GM23338 (cell line): ENCODE measurements at regions not wholly inside any gene's neighbourhood (a gene's known extent, or its start where the extent isn't known, plus 50 kb on each side); places are given as distances from the start of the nearest gene placed in this dataset.

Source experiments
- ATAC-seq: fragments of 200-7000 bp; cut with Tn5 transposase; 3 replicates; pipeline ENCODE4 v1.9.1; 2020
- DNase-seq: peaks from one replicate; pipeline ENCODE4 v3.0.0-alpha.2; 2015; ENCODE audit warnings: low spot score
- H2AFZ ChIP-seq: fragments of 200-600 bp; sonication (generic); 2 replicates; pipeline ENCODE4 v1.8.0; 2016; ENCODE audit warnings: antibody characterized with exemption, mild to moderate bottlenecking, moderate library complexity
- H3F3A ChIP-seq: fragments of 200-600 bp; sonication (generic); replicated peaks from 2 replicates; pipeline ENCODE4 v1.8.0; 2017; ENCODE audit warnings: antibody characterized with exemption, mixed run types, low read depth
- H3K27ac ChIP-seq: fragments of 200-600 bp; sonication (generic); 2 replicates; pipeline ENCODE4 v1.6.1; 2016; ENCODE audit warnings: low read depth
- H3K27me3 ChIP-seq: fragments of 200-600 bp; sonication (generic); 2 replicates; pipeline ENCODE4 v1.8.0; 2016; ENCODE audit warnings: mild to moderate bottlenecking, mixed run types, moderate library complexity; ENCODE audit not compliant: insufficient read depth
- H3K36me3 ChIP-seq: fragments of 200-600 bp; sonication (generic); 2 replicates; pipeline ENCODE4 v1.8.0; 2016; ENCODE audit warnings: mild to moderate bottlenecking; ENCODE audit not compliant: insufficient read depth
- H3K4me1 ChIP-seq: fragments of 200-600 bp; sonication (generic); 2 replicates; pipeline ENCODE4 v1.8.0; 2016; ENCODE audit warnings: mild to moderate bottlenecking, moderate library complexity; ENCODE audit not compliant: insufficient read depth
- H3K4me2 ChIP-seq: fragments of 200-600 bp; sonication (generic); 2 replicates; pipeline ENCODE4 v1.7.1; 2017; ENCODE audit warnings: mixed run types
- H3K4me3 ChIP-seq: fragments of 200-600 bp; sonication (generic); 2 replicates; pipeline ENCODE4 v1.6.1; 2016; ENCODE audit warnings: mixed run types
- H3K79me2 ChIP-seq: fragments of 200-600 bp; sonication (generic); replicated peaks from 2 replicates; pipeline ENCODE4 v1.8.0; 2017; ENCODE audit warnings: mild to moderate bottlenecking; ENCODE audit not compliant: insufficient read depth
- H3K9me2 ChIP-seq: fragments of 200-600 bp; sonication (generic); 2 replicates; pipeline ENCODE4 v1.8.0; 2017; ENCODE audit not compliant: insufficient read depth
- H4K20me1 ChIP-seq: fragments of 200-600 bp; sonication (generic); replicated peaks from 2 replicates; pipeline ENCODE4 v1.8.0; 2017; ENCODE audit warnings: mild to moderate bottlenecking; ENCODE audit not compliant: insufficient read depth
- H3K27ac Mint-ChIP-seq: 2 replicates; pipeline ENCODE4 v1.8.0; 2020; ENCODE audit warnings: inconsistent platforms, mild to moderate bottlenecking, moderate library complexity, mixed read lengths
- H3K27me3 Mint-ChIP-seq: 3 replicates; pipeline ENCODE4 v1.8.0; 2022; ENCODE audit warnings: low read depth, mild to moderate bottlenecking, moderate library complexity, mixed read lengths, inconsistent platforms; ENCODE audit not compliant: insufficient read depth, poor library complexity
- H3K36me3 Mint-ChIP-seq: 3 replicates; pipeline ENCODE4 v1.8.0; 2021; ENCODE audit warnings: low read depth, mild to moderate bottlenecking, inconsistent platforms, moderate library complexity, mixed read lengths
- H3K4me1 Mint-ChIP-seq: 3 replicates; pipeline ENCODE4 v1.8.0; 2020; ENCODE audit warnings: mild to moderate bottlenecking, inconsistent platforms, mixed read lengths
- H3K4me3 Mint-ChIP-seq: 3 replicates; pipeline ENCODE4 v1.8.0; 2021; ENCODE audit warnings: moderate library complexity, mild to moderate bottlenecking, inconsistent platforms, mixed read lengths
- H3K9me3 Mint-ChIP-seq: 3 replicates; pipeline ENCODE4 v1.8.0; 2020; ENCODE audit warnings: moderate library complexity, mild to moderate bottlenecking, inconsistent platforms, mixed read lengths
- CREB1 ChIP-seq: fragments of 250-450 bp; sonication (Bioruptor Pico); IDR thresholded peaks from 2 replicates; pipeline ENCODE4 v1.5.0; 2020; ENCODE audit warnings: low read depth, mild to moderate bottlenecking, moderate library complexity
- EZH2 ChIP-seq: fragments of 200-600 bp; sonication (generic); IDR thresholded peaks from one replicate; pipeline ENCODE4 v1.8.0; 2017; ENCODE audit warnings: antibody characterized with exemption, mild to moderate bottlenecking, low read depth; ENCODE audit not compliant: unreplicated experiment
- EZH2phosphoT487 ChIP-seq: fragments of 200-600 bp; sonication (generic); IDR thresholded peaks from one replicate; pipeline ENCODE4 v1.8.1; 2018; ENCODE audit warnings: antibody characterized with exemption; ENCODE audit not compliant: unreplicated experiment
- JUNB ChIP-seq: IDR thresholded peaks from one replicate; pipeline ENCODE4 v1.6.1; 2016; ENCODE audit warnings: antibody characterized with exemption; ENCODE audit not compliant: unreplicated experiment
- NANOG ChIP-seq: IDR thresholded peaks from 2 replicates; pipeline ENCODE4 v1.6.1; 2016; ENCODE audit warnings: antibody characterized with exemption, borderline replicate concordance
- POLR2AphosphoS5 ChIP-seq: IDR thresholded peaks from 2 replicates; pipeline ENCODE4 v1.6.1; 2016; ENCODE audit warnings: antibody characterized with exemption, low read depth
- STAT1 ChIP-seq: IDR thresholded peaks from one replicate; pipeline ENCODE4 v1.6.1; 2016; ENCODE audit warnings: antibody characterized with exemption; ENCODE audit not compliant: unreplicated experiment
- ZNF114 ChIP-seq: fragments of 250-450 bp; sonication (Bioruptor Pico); IDR thresholded peaks from 2 replicates; pipeline ENCODE4 v1.5.0; 2020; ENCODE audit warnings: mild to moderate bottlenecking, moderate library complexity
- ZNF331 ChIP-seq: fragments of 250-450 bp; sonication (Bioruptor Pico); IDR thresholded peaks from 2 replicates; pipeline ENCODE4 v1.5.0; 2020; ENCODE audit warnings: low read depth, mild to moderate bottlenecking, moderate library complexity
- TF ChIP-seq, protein P1 (sequence below): fragments of 250-450 bp; sonication (Bioruptor Pico); IDR thresholded peaks from 2 replicates; pipeline ENCODE4 v1.5.0; 2020; ENCODE audit warnings: mild to moderate bottlenecking, moderate library complexity
- TF ChIP-seq, protein P2 (sequence below), 2 experiments: fragments of 200-600 bp in 1 of 2; sonication (generic) in 1 of 2; conservative IDR thresholded peaks; 2 replicates each; pipeline versions ENCODE4 v1.5.1 to v1.6.1; 2016 to 2017; ENCODE audit warnings: antibody characterized with exemption in 2 of 2, low read depth in 2 of 2, mild to moderate bottlenecking in 2 of 2, moderate library complexity in 1 of 2
- TF ChIP-seq, protein P3 (sequence below): IDR thresholded peaks from 2 replicates; pipeline ENCODE4 v1.6.1; 2016; ENCODE audit warnings: antibody characterized with exemption
- TF ChIP-seq, protein P4 (sequence below): IDR thresholded peaks from one replicate; pipeline ENCODE4 v1.6.1; 2018; ENCODE audit warnings: antibody characterized with exemption; ENCODE audit not compliant: unreplicated experiment

DNA sequence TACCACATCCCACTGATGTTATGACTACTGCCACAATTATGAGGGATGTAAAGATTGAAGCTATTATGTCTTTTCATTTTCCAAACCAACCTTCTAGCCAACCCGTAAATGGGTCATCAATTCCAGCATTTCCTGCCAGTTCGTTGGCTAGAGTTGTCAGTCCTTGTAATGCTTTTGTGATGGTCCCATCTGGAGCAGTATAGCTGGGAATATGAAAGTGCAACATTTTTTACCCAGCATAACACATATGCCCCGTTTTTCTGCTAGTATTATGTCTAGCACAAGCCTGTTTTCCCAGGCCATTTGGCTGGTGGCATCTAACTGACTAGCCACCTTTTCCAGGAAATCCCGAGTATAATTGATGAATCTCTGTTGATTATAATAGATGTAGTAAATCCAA, 1501.6 kb upstream of the SLC39A10 start:
- H3K4me3 Mint-ChIP-seq = no peak overlapping the region
- no peaks in the 10 kb centered on the region for H3K36me3 ChIP-seq
- H3F3A ChIP-seq = no peaks in the 10 kb centered on the region
- no peak for ATAC-seq
- no peaks in the 10 kb centered on the region for H3K27me3 ChIP-seq
- H3K9me3 Mint-ChIP-seq = peaks cover 28% of the 10 kb centered on the region
- H2AFZ ChIP-seq = no peak overlapping the region
- DNase-seq = no peak
- no peaks in the 10 kb centered on the region for H3K79me2 ChIP-seq
- H3K36me3 Mint-ChIP-seq = peaks cover 14% of the 10 kb centered on the region; the same call in 2 of the 3 replicates
- H3K4me1 ChIP-seq = no peaks in the 10 kb centered on the region
- peaks cover 2% of the 10 kb centered on the region for H3K27me3 Mint-ChIP-seq
- H3K27ac Mint-ChIP-seq = no peak overlapping the region
- peaks cover 5% of the 10 kb centered on the region; the same call in 1 of the 2 replicates for H3K9me2 ChIP-seq
- no peaks in the 10 kb centered on the region for H3K4me1 Mint-ChIP-seq
- H3K4me3 ChIP-seq = no peak overlapping the region
- H3K27ac ChIP-seq = no peak overlapping the region
- no peak overlapping the region for H3K4me2 ChIP-seq
- no peaks in the 10 kb centered on the region for H4K20me1 ChIP-seq
- TF ChIP-seq, protein P1, sequence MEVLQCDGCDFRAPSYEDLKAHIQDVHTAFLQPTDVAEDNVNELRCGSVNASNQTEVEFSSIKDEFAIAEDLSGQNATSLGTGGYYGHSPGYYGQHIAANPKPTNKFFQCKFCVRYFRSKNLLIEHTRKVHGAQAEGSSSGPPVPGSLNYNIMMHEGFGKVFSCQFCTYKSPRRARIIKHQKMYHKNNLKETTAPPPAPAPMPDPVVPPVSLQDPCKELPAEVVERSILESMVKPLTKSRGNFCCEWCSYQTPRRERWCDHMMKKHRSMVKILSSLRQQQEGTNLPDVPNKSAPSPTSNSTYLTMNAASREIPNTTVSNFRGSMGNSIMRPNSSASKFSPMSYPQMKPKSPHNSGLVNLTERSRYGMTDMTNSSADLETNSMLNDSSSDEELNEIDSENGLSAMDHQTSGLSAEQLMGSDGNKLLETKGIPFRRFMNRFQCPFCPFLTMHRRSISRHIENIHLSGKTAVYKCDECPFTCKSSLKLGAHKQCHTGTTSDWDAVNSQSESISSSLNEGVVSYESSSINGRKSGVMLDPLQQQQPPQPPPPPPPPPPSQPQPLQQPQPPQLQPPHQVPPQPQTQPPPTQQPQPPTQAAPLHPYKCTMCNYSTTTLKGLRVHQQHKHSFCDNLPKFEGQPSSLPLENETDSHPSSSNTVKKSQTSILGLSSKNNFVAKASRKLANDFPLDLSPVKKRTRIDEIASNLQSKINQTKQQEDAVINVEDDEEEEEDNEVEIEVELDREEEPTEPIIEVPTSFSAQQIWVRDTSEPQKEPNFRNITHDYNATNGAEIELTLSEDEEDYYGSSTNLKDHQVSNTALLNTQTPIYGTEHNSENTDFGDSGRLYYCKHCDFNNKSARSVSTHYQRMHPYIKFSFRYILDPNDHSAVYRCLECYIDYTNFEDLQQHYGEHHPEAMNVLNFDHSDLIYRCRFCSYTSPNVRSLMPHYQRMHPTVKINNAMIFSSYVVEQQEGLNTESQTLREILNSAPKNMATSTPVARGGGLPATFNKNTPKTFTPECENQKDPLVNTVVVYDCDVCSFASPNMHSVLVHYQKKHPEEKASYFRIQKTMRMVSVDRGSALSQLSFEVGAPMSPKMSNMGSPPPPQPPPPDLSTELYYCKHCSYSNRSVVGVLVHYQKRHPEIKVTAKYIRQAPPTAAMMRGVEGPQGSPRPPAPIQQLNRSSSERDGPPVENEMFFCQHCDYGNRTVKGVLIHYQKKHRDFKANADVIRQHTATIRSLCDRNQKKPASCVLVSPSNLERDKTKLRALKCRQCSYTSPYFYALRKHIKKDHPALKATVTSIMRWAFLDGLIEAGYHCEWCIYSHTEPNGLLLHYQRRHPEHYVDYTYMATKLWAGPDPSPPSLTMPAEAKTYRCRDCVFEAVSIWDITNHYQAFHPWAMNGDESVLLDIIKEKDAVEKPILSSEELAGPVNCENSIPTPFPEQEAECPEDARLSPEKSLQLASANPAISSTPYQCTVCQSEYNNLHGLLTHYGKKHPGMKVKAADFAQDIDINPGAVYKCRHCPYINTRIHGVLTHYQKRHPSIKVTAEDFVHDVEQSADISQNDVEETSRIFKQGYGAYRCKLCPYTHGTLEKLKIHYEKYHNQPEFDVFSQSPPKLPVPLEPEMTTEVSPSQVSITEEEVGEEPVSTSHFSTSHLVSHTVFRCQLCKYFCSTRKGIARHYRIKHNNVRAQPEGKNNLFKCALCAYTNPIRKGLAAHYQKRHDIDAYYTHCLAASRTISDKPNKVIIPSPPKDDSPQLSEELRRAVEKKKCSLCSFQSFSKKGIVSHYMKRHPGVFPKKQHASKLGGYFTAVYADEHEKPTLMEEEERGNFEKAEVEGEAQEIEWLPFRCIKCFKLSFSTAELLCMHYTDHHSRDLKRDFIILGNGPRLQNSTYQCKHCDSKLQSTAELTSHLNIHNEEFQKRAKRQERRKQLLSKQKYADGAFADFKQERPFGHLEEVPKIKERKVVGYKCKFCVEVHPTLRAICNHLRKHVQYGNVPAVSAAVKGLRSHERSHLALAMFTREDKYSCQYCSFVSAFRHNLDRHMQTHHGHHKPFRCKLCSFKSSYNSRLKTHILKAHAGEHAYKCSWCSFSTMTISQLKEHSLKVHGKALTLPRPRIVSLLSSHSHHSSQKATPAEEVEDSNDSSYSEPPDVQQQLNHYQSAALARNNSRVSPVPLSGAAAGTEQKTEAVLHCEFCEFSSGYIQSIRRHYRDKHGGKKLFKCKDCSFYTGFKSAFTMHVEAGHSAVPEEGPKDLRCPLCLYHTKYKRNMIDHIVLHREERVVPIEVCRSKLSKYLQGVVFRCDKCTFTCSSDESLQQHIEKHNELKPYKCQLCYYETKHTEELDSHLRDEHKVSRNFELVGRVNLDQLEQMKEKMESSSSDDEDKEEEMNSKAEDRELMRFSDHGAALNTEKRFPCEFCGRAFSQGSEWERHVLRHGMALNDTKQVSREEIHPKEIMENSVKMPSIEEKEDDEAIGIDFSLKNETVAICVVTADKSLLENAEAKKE (CRISPR knock-in tag) = no peak
- TF ChIP-seq STAT1 = no peak
- TF ChIP-seq ZNF331 (CRISPR knock-in tag) = no peak
- TF ChIP-seq, protein P2, sequence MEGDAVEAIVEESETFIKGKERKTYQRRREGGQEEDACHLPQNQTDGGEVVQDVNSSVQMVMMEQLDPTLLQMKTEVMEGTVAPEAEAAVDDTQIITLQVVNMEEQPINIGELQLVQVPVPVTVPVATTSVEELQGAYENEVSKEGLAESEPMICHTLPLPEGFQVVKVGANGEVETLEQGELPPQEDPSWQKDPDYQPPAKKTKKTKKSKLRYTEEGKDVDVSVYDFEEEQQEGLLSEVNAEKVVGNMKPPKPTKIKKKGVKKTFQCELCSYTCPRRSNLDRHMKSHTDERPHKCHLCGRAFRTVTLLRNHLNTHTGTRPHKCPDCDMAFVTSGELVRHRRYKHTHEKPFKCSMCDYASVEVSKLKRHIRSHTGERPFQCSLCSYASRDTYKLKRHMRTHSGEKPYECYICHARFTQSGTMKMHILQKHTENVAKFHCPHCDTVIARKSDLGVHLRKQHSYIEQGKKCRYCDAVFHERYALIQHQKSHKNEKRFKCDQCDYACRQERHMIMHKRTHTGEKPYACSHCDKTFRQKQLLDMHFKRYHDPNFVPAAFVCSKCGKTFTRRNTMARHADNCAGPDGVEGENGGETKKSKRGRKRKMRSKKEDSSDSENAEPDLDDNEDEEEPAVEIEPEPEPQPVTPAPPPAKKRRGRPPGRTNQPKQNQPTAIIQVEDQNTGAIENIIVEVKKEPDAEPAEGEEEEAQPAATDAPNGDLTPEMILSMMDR (conservative IDR thresholded peaks at IDR 0.05; ENCODE audit: low read depth in 2 of 2) = no peak
- TF ChIP-seq NANOG = no peak
- no peak for TF ChIP-seq EZH2phosphoT487
- TF ChIP-seq, protein P3, sequence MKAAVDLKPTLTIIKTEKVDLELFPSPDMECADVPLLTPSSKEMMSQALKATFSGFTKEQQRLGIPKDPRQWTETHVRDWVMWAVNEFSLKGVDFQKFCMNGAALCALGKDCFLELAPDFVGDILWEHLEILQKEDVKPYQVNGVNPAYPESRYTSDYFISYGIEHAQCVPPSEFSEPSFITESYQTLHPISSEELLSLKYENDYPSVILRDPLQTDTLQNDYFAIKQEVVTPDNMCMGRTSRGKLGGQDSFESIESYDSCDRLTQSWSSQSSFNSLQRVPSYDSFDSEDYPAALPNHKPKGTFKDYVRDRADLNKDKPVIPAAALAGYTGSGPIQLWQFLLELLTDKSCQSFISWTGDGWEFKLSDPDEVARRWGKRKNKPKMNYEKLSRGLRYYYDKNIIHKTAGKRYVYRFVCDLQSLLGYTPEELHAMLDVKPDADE = no peak
- TF ChIP-seq CREB1 (CRISPR knock-in tag) = no peak
- no peak for TF ChIP-seq EZH2
- TF ChIP-seq, protein P4, sequence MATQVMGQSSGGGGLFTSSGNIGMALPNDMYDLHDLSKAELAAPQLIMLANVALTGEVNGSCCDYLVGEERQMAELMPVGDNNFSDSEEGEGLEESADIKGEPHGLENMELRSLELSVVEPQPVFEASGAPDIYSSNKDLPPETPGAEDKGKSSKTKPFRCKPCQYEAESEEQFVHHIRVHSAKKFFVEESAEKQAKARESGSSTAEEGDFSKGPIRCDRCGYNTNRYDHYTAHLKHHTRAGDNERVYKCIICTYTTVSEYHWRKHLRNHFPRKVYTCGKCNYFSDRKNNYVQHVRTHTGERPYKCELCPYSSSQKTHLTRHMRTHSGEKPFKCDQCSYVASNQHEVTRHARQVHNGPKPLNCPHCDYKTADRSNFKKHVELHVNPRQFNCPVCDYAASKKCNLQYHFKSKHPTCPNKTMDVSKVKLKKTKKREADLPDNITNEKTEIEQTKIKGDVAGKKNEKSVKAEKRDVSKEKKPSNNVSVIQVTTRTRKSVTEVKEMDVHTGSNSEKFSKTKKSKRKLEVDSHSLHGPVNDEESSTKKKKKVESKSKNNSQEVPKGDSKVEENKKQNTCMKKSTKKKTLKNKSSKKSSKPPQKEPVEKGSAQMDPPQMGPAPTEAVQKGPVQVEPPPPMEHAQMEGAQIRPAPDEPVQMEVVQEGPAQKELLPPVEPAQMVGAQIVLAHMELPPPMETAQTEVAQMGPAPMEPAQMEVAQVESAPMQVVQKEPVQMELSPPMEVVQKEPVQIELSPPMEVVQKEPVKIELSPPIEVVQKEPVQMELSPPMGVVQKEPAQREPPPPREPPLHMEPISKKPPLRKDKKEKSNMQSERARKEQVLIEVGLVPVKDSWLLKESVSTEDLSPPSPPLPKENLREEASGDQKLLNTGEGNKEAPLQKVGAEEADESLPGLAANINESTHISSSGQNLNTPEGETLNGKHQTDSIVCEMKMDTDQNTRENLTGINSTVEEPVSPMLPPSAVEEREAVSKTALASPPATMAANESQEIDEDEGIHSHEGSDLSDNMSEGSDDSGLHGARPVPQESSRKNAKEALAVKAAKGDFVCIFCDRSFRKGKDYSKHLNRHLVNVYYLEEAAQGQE = no peak
- TF ChIP-seq ZNF114 (CRISPR knock-in tag) = no peak
- TF ChIP-seq JUNB = no peak
- no peak for TF ChIP-seq POLR2AphosphoS5
